ENCODE measurements at regions not wholly inside any gene's neighbourhood (a gene's known extent, or its start where the extent isn't known, plus 50 kb on each side); places are given as distances from the start of the nearest gene placed in this dataset.

- H3K9me3 Mint-ChIP-seq = no peaks in the 10 kb centered on the region
- H3K4me1 Mint-ChIP-seq (ENCODE audit: unreplicated experiment) = no peaks in the 10 kb centered on the region
- no peaks in the 10 kb centered on the region for H3K36me3 Mint-ChIP-seq
- no peak overlapping the region for H3K27ac Mint-ChIP-seq
- no peak for DNase-seq (ENCODE audit: extremely low spot score, unreplicated experiment)
- H3K27me3 Mint-ChIP-seq = no peaks in the 10 kb centered on the region
- no peak for TF ChIP-seq CTCF (conservative IDR thresholded peaks at IDR 0.05)
- no peak overlapping the region for H3K4me3 Mint-ChIP-seq
Measured at GRCh38 chr2:82355622-82356021, 2051.1 kb upstream of the LRRTM1 start.

- H3K4me3 Mint-ChIP-seq = no peak overlapping the region
- no peak for TF ChIP-seq CTCF (conservative IDR thresholded peaks at IDR 0.05)
- H3K9me3 Mint-ChIP-seq = no peaks in the 10 kb centered on the region
- H3K27me3 Mint-ChIP-seq = no peaks in the 10 kb centered on the region
- H3K36me3 Mint-ChIP-seq = no peaks in the 10 kb centered on the region
- DNase-seq (ENCODE audit: extremely low spot score, unreplicated experiment) = no peak
- no peak overlapping the region for H3K27ac Mint-ChIP-seq
- H3K4me1 Mint-ChIP-seq (ENCODE audit: unreplicated experiment) = no peaks in the 10 kb centered on the region
Measured at GRCh38 chr2:82345910-82346309, 2041.4 kb upstream of the LRRTM1 start.

GRCh38 chr2:82344670-82345069, 2040.1 kb upstream of the LRRTM1 start:
- H3K4me3 Mint-ChIP-seq = no peak overlapping the region
- H3K9me3 Mint-ChIP-seq = no peaks in the 10 kb centered on the region
- no peaks in the 10 kb centered on the region for H3K27me3 Mint-ChIP-seq
- H3K27ac Mint-ChIP-seq = no peak overlapping the region
- no peaks in the 10 kb centered on the region for H3K4me1 Mint-ChIP-seq (ENCODE audit: unreplicated experiment)
- peak; percentile 63 for TF ChIP-seq CTCF (conservative IDR thresholded peaks at IDR 0.05)
- DNase-seq (ENCODE audit: extremely low spot score, unreplicated experiment) = no peak
- no peaks in the 10 kb centered on the region for H3K36me3 Mint-ChIP-seq

DNA sequence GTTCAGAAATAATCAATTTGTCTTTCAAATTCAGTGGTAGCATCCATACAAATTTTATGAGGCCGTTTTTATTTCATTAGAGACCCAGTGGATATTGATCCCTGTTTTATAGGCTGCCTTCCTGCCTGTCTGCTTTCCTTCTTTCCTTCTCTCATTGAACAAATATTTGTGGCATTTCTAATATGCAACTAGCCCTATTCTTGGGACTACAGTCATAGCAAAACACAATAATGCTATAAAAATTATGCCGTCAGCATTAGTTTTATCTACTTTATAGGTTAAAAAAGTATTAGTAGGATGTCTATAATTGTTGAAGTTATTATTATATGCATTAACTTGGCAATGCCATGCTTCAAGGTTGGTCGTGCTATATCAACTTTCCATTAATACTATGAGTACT, 2037.8 kb upstream of the LRRTM1 start:
- no peak for DNase-seq (ENCODE audit: extremely low spot score, unreplicated experiment)
- Mint-ChIP-seq H3K27ac (no peak overlapping the region), H3K4me1 (ENCODE audit: unreplicated experiment) (no peaks in the 10 kb centered on the region), H3K4me3 (no peak overlapping the region), H3K9me3 (no peaks in the 10 kb centered on the region), H3K27me3 (no peaks in the 10 kb centered on the region), H3K36me3 (no peaks in the 10 kb centered on the region)
- no peak for TF ChIP-seq CTCF (conservative IDR thresholded peaks at IDR 0.05)

DNA sequence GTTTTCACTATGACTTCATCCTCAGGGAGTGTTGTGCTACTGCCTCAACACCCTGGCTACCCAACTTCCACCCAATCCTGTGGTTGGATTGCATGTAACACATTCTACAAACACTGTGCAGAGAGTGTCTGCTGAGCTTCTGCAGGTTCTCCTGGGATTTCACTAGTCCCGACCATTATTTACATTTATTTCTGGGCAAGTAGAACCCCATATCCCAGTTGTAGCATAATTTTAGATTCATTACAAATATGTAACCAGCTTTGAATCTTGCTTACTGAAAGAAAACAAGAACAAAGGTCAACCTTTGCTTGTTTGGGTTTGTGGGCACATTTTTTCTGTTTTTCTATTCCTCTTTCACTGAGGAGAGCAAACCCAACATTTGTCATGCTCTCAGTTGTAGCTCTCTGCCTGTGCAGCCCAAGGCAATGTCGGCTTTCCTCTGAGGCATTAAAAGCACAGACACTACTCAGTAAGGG, 2036.1 kb upstream of the LRRTM1 start:
- Mint-ChIP-seq H3K9me3 (no peaks in the 10 kb centered on the region), H3K27me3 (no peaks in the 10 kb centered on the region), H3K4me1 (ENCODE audit: unreplicated experiment) (no peaks in the 10 kb centered on the region), H3K36me3 (no peaks in the 10 kb centered on the region), H3K4me3 (no peak overlapping the region), H3K27ac (no peak overlapping the region)
- no peak for DNase-seq (ENCODE audit: extremely low spot score, unreplicated experiment)
- no peak for TF ChIP-seq CTCF (conservative IDR thresholded peaks at IDR 0.05)

DNA sequence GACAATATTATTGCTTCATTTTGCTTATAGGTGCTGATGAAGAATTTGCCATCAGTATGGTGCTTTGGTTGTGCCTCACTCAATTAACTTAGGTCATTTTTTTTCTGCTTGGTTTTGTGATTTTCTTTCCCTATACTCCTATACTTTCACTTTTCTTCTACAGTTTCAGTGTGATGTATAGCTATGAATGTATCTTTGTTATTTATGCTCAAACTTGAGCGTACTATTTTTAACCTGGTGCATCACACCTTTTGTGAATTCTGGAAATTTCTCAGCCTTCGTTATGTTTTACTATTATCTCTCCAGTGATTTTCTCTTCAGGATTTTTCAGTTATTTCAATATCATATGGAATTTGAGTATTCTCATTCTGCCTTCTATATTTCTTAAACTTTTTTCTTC, 2035.3 kb upstream of the LRRTM1 start:
- Mint-ChIP-seq H3K4me1 (ENCODE audit: unreplicated experiment) (no peaks in the 10 kb centered on the region), H3K27me3 (no peaks in the 10 kb centered on the region), H3K36me3 (no peaks in the 10 kb centered on the region), H3K4me3 (no peak overlapping the region), H3K9me3 (no peaks in the 10 kb centered on the region), H3K27ac (no peak overlapping the region)
- no peak for DNase-seq (ENCODE audit: extremely low spot score, unreplicated experiment)
- TF ChIP-seq CTCF (conservative IDR thresholded peaks at IDR 0.05) = no peak
